Endothelial cell of umbilical vein (primary cell): ENCODE measurements at regions not wholly inside any gene's neighbourhood (a gene's known extent, or its start where the extent isn't known, plus 50 kb on each side); places are given as distances from the start of the nearest gene placed in this dataset.

Experiments
- BruUV-seq: library from RNA; stranded (reverse); fragments of 400-500 nt; replicated peaks from 2 replicates; lab custom pipeline; 2021; lab: Mats Ljungman, UMichigan
- CTCF ChIA-PET: fragments of 300-600, 350-600 bp; sonication (Branson Sonifier 250); formaldehyde crosslinking; loops from one replicate; lab custom pipeline; 2021; ENCODE audit warnings: antibody characterized with exemption, inconsistent platforms; lab: Charles Lee
- POLR2A ChIA-PET: fragments of 300-600, 350-600 bp; sonication (Branson Sonifier 250); formaldehyde crosslinking; loops from one replicate; lab custom pipeline; 2021; ENCODE audit warnings: antibody characterized with exemption, inconsistent platforms; lab: Charles Lee
- DNase-seq: peaks from one replicate; pipeline ENCODE4 v3.0.0-alpha.2; 2011; ENCODE audit warnings: low read depth, low spot score
- FAIRE-seq: peaks from 2 replicates; lab custom pipeline; 2011; peaks lifted over from hg19 to GRCh38; lab: Jason Lieb, UNC
- H2AFZ ChIP-seq: 2 replicates; pipeline ENCODE4 v1.6.0; 2012; ENCODE audit warnings: low read depth, low read length, control low read depth, inconsistent platforms
- H3K27ac ChIP-seq: 2 replicates; pipeline ENCODE4 v1.5.1; 2011; ENCODE audit warnings: low read depth, mild to moderate bottlenecking, control low read depth, low read length, moderate library complexity; ENCODE audit not compliant: insufficient read depth
- H3K27me3 ChIP-seq, 2 experiments: 2 replicates each; pipeline versions ENCODE4 v1.6.0 to v1.6.1; 2011; ENCODE audit warnings: low read length in 2 of 2, mixed read lengths in 1 of 2; ENCODE audit not compliant: control insufficient read depth in 2 of 2, insufficient read depth in 2 of 2
- H3K36me3 ChIP-seq, 2 experiments: 2 replicates in 1 of 2; 3 replicates in 1 of 2; pipeline ENCODE4 v1.5.1; 2011; ENCODE audit warnings: low read length in 2 of 2, mild to moderate bottlenecking in 1 of 2, moderate library complexity in 1 of 2; ENCODE audit not compliant: control insufficient read depth in 2 of 2, insufficient read depth in 2 of 2; ENCODE audit errors: extremely low read depth in 1 of 2
- H3K4me1 ChIP-seq: 3 replicates; pipeline ENCODE4 v1.5.1; 2011; ENCODE audit warnings: mild to moderate bottlenecking, low read length; ENCODE audit not compliant: control insufficient read depth, insufficient read depth; ENCODE audit errors: extremely low read depth
- H3K4me2 ChIP-seq: 2 replicates; pipeline ENCODE4 v1.6.1; 2011; ENCODE audit warnings: low read length, control low read depth, mixed read lengths; ENCODE audit not compliant: insufficient read depth
- H3K4me3 ChIP-seq, 3 experiments: fragments of 200-600 bp in 1 of 3; sonication (generic), shearing (Covaris generic) in 1 of 3; replicated peaks in 1 of 3; 2 replicates each; pipeline ENCODE4 v1.5.1; 2011 to 2016; ENCODE audit warnings: control low read depth in 3 of 3, low read length in 3 of 3, mild to moderate bottlenecking in 2 of 3, inconsistent platforms in 1 of 3, low read depth in 1 of 3, moderate library complexity in 1 of 3; ENCODE audit not compliant: insufficient read depth in 1 of 3
- H3K79me2 ChIP-seq: 2 replicates; pipeline ENCODE4 v1.6.0; 2012; ENCODE audit warnings: low read length, inconsistent platforms; ENCODE audit not compliant: control insufficient read depth, insufficient read depth
- H3K9ac ChIP-seq: replicated peaks from 2 replicates; pipeline ENCODE3; 2011; ENCODE audit warnings: low read length, control low read depth; ENCODE audit not compliant: insufficient read depth; ENCODE audit errors: extremely low read depth
- H3K9me1 ChIP-seq: replicated peaks from 3 replicates; pipeline ENCODE4 v1.6.0; 2011; ENCODE audit warnings: mild to moderate bottlenecking, low read length; ENCODE audit not compliant: control insufficient read depth, insufficient read depth; ENCODE audit errors: extremely low read depth
- H3K9me3 ChIP-seq: replicated peaks from 2 replicates; pipeline ENCODE4 v1.5.1; 2012; ENCODE audit warnings: low read length, inconsistent platforms; ENCODE audit not compliant: control insufficient read depth, insufficient read depth
- H4K20me1 ChIP-seq: replicated peaks from 2 replicates; pipeline ENCODE3; 2011; ENCODE audit warnings: mild to moderate bottlenecking, low read length; ENCODE audit not compliant: control insufficient read depth, insufficient read depth; ENCODE audit errors: extremely low read depth
- CTCF ChIP-seq, 2 donors: IDR thresholded peaks; 1 replicate in 1 of 2; 2 replicates in 1 of 2; pipeline ENCODE4 v1.5.1; 2011; ENCODE audit warnings: low read length in 2 of 2, mild to moderate bottlenecking in 2 of 2, moderate library complexity in 2 of 2, control low read depth in 1 of 2, inconsistent platforms in 1 of 2, low read depth in 1 of 2; ENCODE audit not compliant: insufficient read depth in 1 of 2; ENCODE audit errors: extremely low read depth in 1 of 2
- EZH2 ChIP-seq: IDR thresholded peaks from 2 replicates; pipeline ENCODE4 v1.6.1; 2012; ENCODE audit warnings: borderline replicate concordance, low read depth, mild to moderate bottlenecking, moderate library complexity, low read length, inconsistent platforms; ENCODE audit not compliant: severe bottlenecking
- FOS ChIP-seq: IDR thresholded peaks from 2 replicates; pipeline ENCODE4 v1.6.1; 2011; ENCODE audit warnings: mild to moderate bottlenecking, low read length, moderate library complexity, borderline replicate concordance; ENCODE audit not compliant: insufficient read depth
- GATA2 ChIP-seq: IDR thresholded peaks from 2 replicates; pipeline ENCODE4 v1.7.0; 2011; ENCODE audit warnings: low read depth, mild to moderate bottlenecking, moderate library complexity, mixed read lengths, low read length; ENCODE audit not compliant: insufficient read length, insufficient read depth
- MYC ChIP-seq: IDR thresholded peaks from one replicate; pipeline ENCODE4 v1.6.1; 2011; ENCODE audit warnings: mild to moderate bottlenecking, low read depth, low read length
- POLR2A ChIP-seq: IDR thresholded peaks from 2 replicates; pipeline ENCODE4 v1.6.1; 2012; ENCODE audit warnings: low read depth, mild to moderate bottlenecking, control low read depth, low read length
- POLR2AphosphoS5 ChIP-seq: IDR thresholded peaks from 2 replicates; pipeline ENCODE4 v1.6.1; 2012; ENCODE audit warnings: low read depth, mild to moderate bottlenecking, control low read depth, low read length, moderate library complexity; ENCODE audit not compliant: insufficient read depth
- dilution Hi-C: fragments of 300-500 bp; cut with MboI; formaldehyde crosslinking; loops from one replicate; pipeline ENCODE4 v1.15.0; 2019; ENCODE audit warnings: low sequenced_read_pairs; ENCODE audit not compliant: extremely low pct_ligation_motif_present
- intact Hi-C: fragments of 100-400 bp; cut with micrococcal nuclease; formaldehyde crosslinking; loops from one replicate; pipeline ENCODE4 v1.10.0; 2022
- TF ChIP-seq, protein P1 (sequence below): IDR thresholded peaks from 2 replicates; pipeline ENCODE4 v1.6.1; 2011; ENCODE audit not compliant: insufficient read depth, insufficient read length

GRCh38 chr22:47604563-47604962, 842.1 kb downstream of the TBC1D22A start:
- no peak overlapping the region for H3K9ac ChIP-seq
- FAIRE-seq (no peak), DNase-seq (no peak)
- no peaks in the 10 kb centered on the region for H3K36me3 ChIP-seq
- H3K27me3 ChIP-seq: no peaks in the 10 kb centered on the region
- no peak overlapping the region for H2AFZ ChIP-seq
- dilution Hi-C loops (no loop called here), intact Hi-C loops (no loop called here)
- TF ChIP-seq MYC (no peak), EZH2 (no peak), POLR2AphosphoS5 (no peak), POLR2A (no peak)
- TF ChIP-seq, protein P1, sequence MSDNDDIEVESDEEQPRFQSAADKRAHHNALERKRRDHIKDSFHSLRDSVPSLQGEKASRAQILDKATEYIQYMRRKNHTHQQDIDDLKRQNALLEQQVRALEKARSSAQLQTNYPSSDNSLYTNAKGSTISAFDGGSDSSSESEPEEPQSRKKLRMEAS: no peak
- no peak overlapping the region for H3K4me3 ChIP-seq
- CTCF ChIA-PET: no interaction called here
- H3K27ac ChIP-seq: no peak overlapping the region
- BruUV-seq: no TSS peak
- H3K4me1 ChIP-seq: no peaks in the 10 kb centered on the region
- POLR2A ChIA-PET: no interaction called here
- peaks cover 12% of the 10 kb centered on the region for H3K9me3 ChIP-seq
- no peaks in the 10 kb centered on the region for H3K79me2 ChIP-seq
- H3K4me2 ChIP-seq: no peak overlapping the region
- H3K9me1 ChIP-seq: no peaks in the 10 kb centered on the region
- H4K20me1 ChIP-seq: no peaks in the 10 kb centered on the region

DNA sequence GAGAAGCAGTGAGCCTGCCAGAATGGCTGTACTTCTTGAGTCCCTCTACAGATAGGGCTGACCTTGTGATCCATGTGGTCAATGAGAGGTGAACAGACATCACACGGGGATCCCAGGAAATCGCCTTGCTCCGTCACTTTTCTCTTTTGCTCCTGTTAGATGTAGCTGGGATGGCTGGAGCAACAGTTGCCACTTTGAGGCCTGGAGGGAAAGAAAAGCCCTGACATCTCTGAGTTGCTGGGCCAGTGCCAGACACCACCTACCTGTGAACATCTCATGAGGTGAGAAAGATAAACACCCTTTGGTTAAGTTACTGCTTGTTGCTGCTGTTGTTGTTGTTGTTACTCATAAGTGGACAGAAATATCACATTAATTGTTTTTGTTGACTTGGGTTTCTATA, 840.3 kb downstream of the TBC1D22A start:
- Histone ChIP-seq H3K9ac (no peak overlapping the region), H3K4me2 (no peak overlapping the region), H3K36me3 (no peaks in the 10 kb centered on the region), H3K79me2 (no peaks in the 10 kb centered on the region), H3K4me1 (no peaks in the 10 kb centered on the region), H3K9me3 (peaks cover 13% of the 10 kb centered on the region), H3K9me1 (no peaks in the 10 kb centered on the region), H4K20me1 (no peaks in the 10 kb centered on the region), H3K27ac (no peak overlapping the region), H3K27me3 (no peaks in the 10 kb centered on the region), H3K4me3 (no peak overlapping the region), H2AFZ (no peak overlapping the region)
- POLR2A ChIA-PET: no interaction called here
- intact Hi-C loops (no loop called here), dilution Hi-C loops (no loop called here)
- no peak for FAIRE-seq
- CTCF ChIA-PET: no interaction called here
- no TSS peak for BruUV-seq
- no peak for TF ChIP-seq EZH2
- TF ChIP-seq, protein P1: no peak
- TF ChIP-seq POLR2A: no peak
- TF ChIP-seq GATA2: no peak
- no peak for TF ChIP-seq FOS
- TF ChIP-seq CTCF (IDR thresholded peaks at IDR 0.05; ENCODE audit: extremely low read depth in 1 of 2, insufficient read depth in 1 of 2, low read depth in 1 of 2, low read length in 2 of 2): no peak
- no peak for TF ChIP-seq POLR2AphosphoS5
- TF ChIP-seq MYC: no peak
- no peak for DNase-seq
